ENCODE measurements at regions not wholly inside any gene's neighbourhood (a gene's known extent, or its start where the extent isn't known, plus 50 kb on each side); places are given as distances from the start of the nearest gene placed in this dataset.
A peak's percentile ranks its signal among the peaks of the same experiment; 100 is the strongest.

GRCh38 chr2:12314127-12314760 lies 402.5 kb upstream of the TRIB2 start:
- no peak for DNase-seq (ENCODE audit: low spot score)

- no peak for DNase-seq (ENCODE audit: low spot score)
These were observed 401.5 kb upstream of the TRIB2 start for GRCh38 chr2:12315224-12315623.

GRCh38 chr2:12316476-12316875 lies 400.3 kb upstream of the TRIB2 start:
- peak; percentile 6 for DNase-seq (ENCODE audit: low spot score)

GRCh38 chr2:12317286-12317685 lies 399.4 kb upstream of the TRIB2 start:
- no peak for DNase-seq (ENCODE audit: low spot score)

- no peak for DNase-seq (ENCODE audit: low spot score)
These were observed 398.8 kb upstream of the TRIB2 start for GRCh38 chr2:12317814-12318426.

- no peak for DNase-seq (ENCODE audit: low spot score)
These were observed 398.2 kb upstream of the TRIB2 start for GRCh38 chr2:12318427-12319057.

- DNase-seq (ENCODE audit: low spot score): no peak
These were observed 396.6 kb upstream of the TRIB2 start for GRCh38 chr2:12320027-12320734.

- DNase-seq (ENCODE audit: low spot score): no peak
These were observed 395.6 kb upstream of the TRIB2 start for GRCh38 chr2:12320991-12321641.

GRCh38 chr2:12321886-12322285 lies 394.9 kb upstream of the TRIB2 start:
- no peak for DNase-seq (ENCODE audit: low spot score)

GRCh38 chr2:12325806-12326205 lies 390.9 kb upstream of the TRIB2 start:
- no peak for DNase-seq (ENCODE audit: low spot score)

GRCh38 chr2:12326449-12327190 lies 390.1 kb upstream of the TRIB2 start:
- no peak for DNase-seq (ENCODE audit: low spot score)

- no peak for DNase-seq (ENCODE audit: low spot score)
These were observed 385.8 kb upstream of the TRIB2 start for GRCh38 chr2:12330916-12331315.

GRCh38 chr2:12331698-12332097 lies 385.0 kb upstream of the TRIB2 start:
- no peak for DNase-seq (ENCODE audit: low spot score)

- DNase-seq (ENCODE audit: low spot score): no peak
These were observed 383.4 kb upstream of the TRIB2 start for GRCh38 chr2:12333293-12333692.

GRCh38 chr2:12334412-12334966 lies 382.2 kb upstream of the TRIB2 start:
- peak; percentile 15 for DNase-seq (ENCODE audit: low spot score)

- no peak for DNase-seq (ENCODE audit: low spot score)
These were observed 381.6 kb upstream of the TRIB2 start for GRCh38 chr2:12335131-12335530.

- DNase-seq (ENCODE audit: low spot score): no peak
These were observed 380.7 kb upstream of the TRIB2 start for GRCh38 chr2:12335995-12336394.

GRCh38 chr2:12338946-12339697 lies 377.6 kb upstream of the TRIB2 start:
- DNase-seq (ENCODE audit: low spot score): no peak

- no peak for DNase-seq (ENCODE audit: low spot score)
These were observed 376.6 kb upstream of the TRIB2 start for GRCh38 chr2:12340164-12340563.

- no peak for DNase-seq (ENCODE audit: low spot score)
These were observed 375.5 kb upstream of the TRIB2 start for GRCh38 chr2:12341215-12341614.
